Astrocyte (in vitro differentiated cells and primary cell): ENCODE measurements at regions not wholly inside any gene's neighbourhood (a gene's known extent, or its start where the extent isn't known, plus 50 kb on each side); places are given as distances from the start of the nearest gene placed in this dataset.

Experiments used
- CTCF ChIP-seq: IDR thresholded peaks from 2 replicates; pipeline ENCODE4 v1.5.1; 2011; ENCODE audit warnings: low read depth, mild to moderate bottlenecking, inconsistent platforms, low read length, moderate library complexity; ENCODE audit not compliant: insufficient read depth
- EZH2 ChIP-seq: IDR thresholded peaks from 2 replicates; pipeline ENCODE4 v1.6.1; 2012; ENCODE audit warnings: mild to moderate bottlenecking, low read length, inconsistent platforms; ENCODE audit not compliant: insufficient read depth

- TF ChIP-seq CTCF (no peak), EZH2 (no peak)
These were observed 107.1 kb downstream of the TUBA3C start for GRCh38 chr13:19074519-19074918.
